ENCODE measurements at regions not wholly inside any gene's neighbourhood (a gene's known extent, or its start where the extent isn't known, plus 50 kb on each side); places are given as distances from the start of the nearest gene placed in this dataset.

DNA sequence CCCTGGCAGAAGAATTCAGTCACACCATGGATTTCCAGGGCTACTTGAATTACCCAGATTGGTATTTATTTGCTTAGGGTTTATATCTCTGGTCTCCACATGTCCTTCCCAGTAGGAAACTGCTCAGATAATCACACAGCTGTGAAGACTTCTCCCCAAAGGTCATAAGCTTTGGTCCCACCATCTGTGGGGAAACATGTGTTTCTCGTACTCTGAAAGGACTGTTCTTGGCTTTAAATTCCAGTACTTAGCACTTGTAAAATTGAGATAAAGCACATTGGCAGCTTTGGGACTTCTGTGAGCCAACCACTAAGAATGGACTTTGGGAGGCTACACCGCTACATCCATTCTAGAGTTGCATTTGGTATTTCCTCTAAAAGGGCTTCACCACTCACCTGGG is 205.3 kb upstream of the FOXA2 start:
- Histone ChIP-seq H3K9me3 (ENCODE audit: control insufficient read depth, low read length) (no peaks in the 10 kb centered on the region), H2AFZ (peak overlapping the region; percentile 38), H3K4me1 (peaks cover 8% of the 10 kb centered on the region), H3K27me3 (ENCODE audit: control insufficient read depth, insufficient read depth, low read length) (no peaks in the 10 kb centered on the region), H3K36me3 (ENCODE audit: control insufficient read depth, insufficient read depth, low read length) (no peaks in the 10 kb centered on the region), H3K4me2 (ENCODE audit: low read length) (no peak overlapping the region), H3K79me2 (no peaks in the 10 kb centered on the region), H3K9ac (no peak overlapping the region), H3K27ac (no peak overlapping the region), H3K4me3 (ENCODE audit: low read depth, low read length) (no peak overlapping the region)
- no peak for TF ChIP-seq CTCF (IDR thresholded peaks at IDR 0.05)

- Histone ChIP-seq H2AFZ (no peak overlapping the region), H3K79me2 (no peaks in the 10 kb centered on the region), H3K36me3 (ENCODE audit: control insufficient read depth, insufficient read depth, low read length) (no peaks in the 10 kb centered on the region), H3K4me3 (ENCODE audit: low read depth, low read length) (no peak overlapping the region), H3K4me2 (ENCODE audit: low read length) (no peak overlapping the region), H3K4me1 (peaks cover 8% of the 10 kb centered on the region), H3K9ac (no peak overlapping the region), H3K9me3 (ENCODE audit: control insufficient read depth, low read length) (no peaks in the 10 kb centered on the region), H3K27me3 (ENCODE audit: control insufficient read depth, insufficient read depth, low read length) (no peaks in the 10 kb centered on the region), H3K27ac (no peak overlapping the region)
- no peak for TF ChIP-seq CTCF (IDR thresholded peaks at IDR 0.05)
Measured at GRCh38 chr20:22791396-22791795, 207.0 kb upstream of the FOXA2 start.

DNA sequence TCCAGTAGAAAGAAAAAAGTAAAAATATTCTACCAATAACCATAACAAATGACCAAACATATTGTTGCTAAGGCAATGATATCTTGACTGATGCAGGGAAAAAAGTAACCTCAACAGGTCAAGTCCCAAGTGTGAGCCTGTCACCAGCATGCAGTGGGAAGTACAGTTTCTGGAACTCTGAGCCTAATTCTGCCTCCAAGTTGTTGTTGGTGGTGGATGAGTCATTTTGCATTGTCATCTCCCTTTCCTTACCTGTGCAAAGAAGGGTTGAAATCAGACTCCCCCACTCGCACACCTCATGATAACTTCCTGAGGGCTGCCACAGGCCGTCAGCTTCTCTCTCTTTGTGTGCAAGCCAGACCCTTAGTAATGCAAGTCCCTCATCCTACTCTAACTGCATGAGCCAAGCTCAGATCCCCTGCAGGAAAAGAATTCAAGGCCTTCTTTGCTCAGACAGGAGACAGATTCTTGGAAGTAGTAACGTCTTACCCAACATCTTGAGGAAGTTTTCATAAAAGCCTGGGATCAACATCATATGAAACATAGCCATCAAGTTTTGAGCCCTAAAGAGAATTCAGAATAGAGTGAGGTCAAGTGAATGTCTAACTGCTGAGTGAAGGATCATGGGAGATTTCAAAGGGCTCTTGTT is 207.6 kb upstream of the FOXA2 start:
- H3K36me3 ChIP-seq (ENCODE audit: control insufficient read depth, insufficient read depth, low read length) = no peaks in the 10 kb centered on the region
- H3K9ac ChIP-seq = no peak overlapping the region
- H3K27ac ChIP-seq = no peak overlapping the region
- no peaks in the 10 kb centered on the region for H3K27me3 ChIP-seq (ENCODE audit: control insufficient read depth, insufficient read depth, low read length)
- H3K4me3 ChIP-seq (ENCODE audit: low read depth, low read length) = no peak overlapping the region
- no peak overlapping the region for H2AFZ ChIP-seq
- no peak overlapping the region for H3K4me2 ChIP-seq (ENCODE audit: low read length)
- no peaks in the 10 kb centered on the region for H3K9me3 ChIP-seq (ENCODE audit: control insufficient read depth, low read length)
- no peaks in the 10 kb centered on the region for H3K79me2 ChIP-seq
- H3K4me1 ChIP-seq = peaks cover 8% of the 10 kb centered on the region
- no peak for TF ChIP-seq CTCF (IDR thresholded peaks at IDR 0.05)

GRCh38 chr20:22794200-22794599 is 209.8 kb upstream of the FOXA2 start:
- Histone ChIP-seq H3K27ac (no peak overlapping the region), H3K4me1 (peaks cover 6% of the 10 kb centered on the region), H3K9me3 (ENCODE audit: control insufficient read depth, low read length) (no peaks in the 10 kb centered on the region), H3K4me2 (ENCODE audit: low read length) (no peak overlapping the region), H3K4me3 (ENCODE audit: low read depth, low read length) (no peak overlapping the region), H2AFZ (no peak overlapping the region), H3K79me2 (no peaks in the 10 kb centered on the region), H3K9ac (no peak overlapping the region), H3K36me3 (ENCODE audit: control insufficient read depth, insufficient read depth, low read length) (no peaks in the 10 kb centered on the region), H3K27me3 (ENCODE audit: control insufficient read depth, insufficient read depth, low read length) (no peaks in the 10 kb centered on the region)
- TF ChIP-seq CTCF (IDR thresholded peaks at IDR 0.05) = no peak

GRCh38 chr20:22795433-22795832 is 211.1 kb upstream of the FOXA2 start:
- TF ChIP-seq CTCF (IDR thresholded peaks at IDR 0.05) = no peak
- Histone ChIP-seq H2AFZ (no peak overlapping the region), H3K79me2 (no peaks in the 10 kb centered on the region), H3K4me2 (ENCODE audit: low read length) (no peak overlapping the region), H3K9ac (no peak overlapping the region), H3K27me3 (ENCODE audit: control insufficient read depth, insufficient read depth, low read length) (no peaks in the 10 kb centered on the region), H3K9me3 (ENCODE audit: control insufficient read depth, low read length) (no peaks in the 10 kb centered on the region), H3K4me1 (no peaks in the 10 kb centered on the region), H3K27ac (no peak overlapping the region), H3K4me3 (ENCODE audit: low read depth, low read length) (no peak overlapping the region), H3K36me3 (ENCODE audit: control insufficient read depth, insufficient read depth, low read length) (no peaks in the 10 kb centered on the region)
